NCI-H187 (cell line): ENCODE measurements at regions not wholly inside any gene's neighbourhood (a gene's known extent, or its start where the extent isn't known, plus 50 kb on each side); places are given as distances from the start of the nearest gene placed in this dataset.

Experiments
- DNase-seq, 2 experiments: peaks; one replicate each; lab custom pipeline; 2025; lab: John Stamatoyannopoulos, UW

DNA sequence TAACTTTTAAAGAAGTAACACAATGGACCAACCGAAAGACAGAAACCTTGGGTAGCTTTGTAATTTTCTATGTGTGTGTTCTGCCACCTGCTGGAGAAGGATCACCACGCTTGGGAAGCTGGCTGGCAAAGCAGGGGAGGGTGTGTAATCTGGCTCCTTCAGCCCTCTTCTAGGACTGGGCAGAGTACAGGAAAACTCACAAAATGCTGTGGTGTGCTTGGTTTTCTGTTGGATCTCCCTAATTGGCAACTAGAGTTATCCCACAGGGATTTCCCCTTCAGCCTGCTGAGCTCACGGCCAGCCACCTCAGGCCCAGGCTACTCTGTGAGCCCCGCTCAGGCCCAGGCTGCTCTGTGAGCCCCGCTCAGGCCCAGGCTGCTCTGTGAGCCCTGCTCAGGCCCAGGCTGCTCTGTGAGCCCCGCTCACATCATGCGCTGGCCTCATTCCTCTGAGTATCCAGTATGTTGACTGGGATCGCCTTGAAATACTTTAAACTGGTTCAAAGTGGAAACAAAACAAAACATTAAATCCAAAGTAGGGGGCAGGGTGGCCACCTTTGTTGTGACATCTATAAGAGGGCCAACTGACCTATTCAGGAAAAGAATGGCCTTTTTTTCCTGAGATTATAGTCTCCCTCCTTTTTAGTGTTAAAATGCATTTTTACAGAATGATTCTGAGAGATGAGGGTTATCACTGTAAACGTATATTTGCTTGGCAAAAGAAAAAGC, 52.0 kb upstream of the RNU6-8 start:
- peak; percentile 12 to 20 for DNase-seq

DNA sequence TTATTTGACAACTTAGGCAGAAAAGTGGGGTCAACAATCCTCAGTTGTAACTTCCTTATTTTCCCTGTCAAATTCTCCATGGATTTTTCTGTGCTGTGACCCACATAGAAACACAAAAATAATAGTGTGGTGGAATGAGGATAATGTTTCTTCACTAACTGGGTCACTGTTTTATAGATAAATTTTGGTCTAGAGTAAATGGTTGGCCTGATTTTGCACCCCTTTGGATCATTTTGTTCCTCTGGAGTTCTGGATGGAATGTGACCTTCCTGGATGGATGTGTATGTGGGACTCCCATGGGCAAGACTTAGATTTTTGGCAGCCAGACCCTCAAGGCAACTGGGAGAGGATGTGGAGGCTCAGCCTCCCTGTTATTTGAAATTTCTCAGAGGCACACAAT, 52.7 kb upstream of the RNU6-8 start:
- DNase-seq = no peak

DNA sequence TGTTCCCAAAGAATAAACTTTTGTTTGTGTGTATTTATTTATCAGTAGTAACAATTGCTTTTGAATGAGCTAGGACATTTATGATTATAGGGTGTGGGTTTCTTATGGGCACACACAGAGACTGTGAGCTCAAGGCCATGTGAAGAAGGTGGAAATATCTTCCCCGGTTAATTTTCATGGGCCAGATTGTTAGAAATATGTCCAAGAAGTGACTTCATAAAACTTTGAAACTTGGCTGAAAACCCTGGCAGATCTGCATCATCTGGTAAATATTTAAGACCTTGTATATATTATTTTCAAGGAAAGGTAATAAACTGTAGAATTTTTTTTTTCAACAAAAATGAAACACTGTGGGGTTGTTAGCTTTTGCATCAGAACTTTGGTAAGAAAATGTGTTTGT, 53.5 kb upstream of the RNU6-8 start:
- DNase-seq = no peak

DNA sequence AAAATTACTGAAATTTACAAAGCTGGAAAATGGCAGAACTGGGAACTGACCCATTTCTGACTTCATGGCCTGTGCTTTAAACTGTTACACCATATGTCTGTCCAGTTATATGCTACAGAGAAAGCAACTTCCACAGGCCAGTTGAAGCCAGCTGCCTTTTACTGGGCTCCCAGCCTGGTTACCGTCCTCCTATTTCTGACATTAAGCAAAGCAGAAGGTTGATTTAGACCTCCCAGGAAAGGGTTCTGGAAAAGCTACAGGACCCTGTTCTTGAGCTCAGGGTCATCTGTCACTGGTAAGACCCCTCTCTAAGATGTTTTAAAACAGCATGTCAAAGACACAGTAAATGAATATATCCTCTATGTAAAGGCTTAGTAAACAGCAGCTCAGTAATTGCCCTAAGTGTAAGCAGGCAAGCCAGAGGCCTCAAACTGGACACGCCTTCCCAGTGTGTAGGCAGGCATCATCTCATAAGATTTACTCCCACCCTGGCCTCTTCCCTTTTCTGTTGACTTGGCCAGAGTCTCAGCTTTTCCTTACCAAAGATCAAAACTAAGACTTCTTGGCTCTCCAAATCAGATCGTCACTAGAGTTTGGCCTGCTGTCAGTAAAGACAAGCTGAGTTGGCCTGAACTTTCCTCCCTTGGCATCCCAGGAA, 55.4 kb upstream of the RNU6-8 start:
- DNase-seq = no peak

DNA sequence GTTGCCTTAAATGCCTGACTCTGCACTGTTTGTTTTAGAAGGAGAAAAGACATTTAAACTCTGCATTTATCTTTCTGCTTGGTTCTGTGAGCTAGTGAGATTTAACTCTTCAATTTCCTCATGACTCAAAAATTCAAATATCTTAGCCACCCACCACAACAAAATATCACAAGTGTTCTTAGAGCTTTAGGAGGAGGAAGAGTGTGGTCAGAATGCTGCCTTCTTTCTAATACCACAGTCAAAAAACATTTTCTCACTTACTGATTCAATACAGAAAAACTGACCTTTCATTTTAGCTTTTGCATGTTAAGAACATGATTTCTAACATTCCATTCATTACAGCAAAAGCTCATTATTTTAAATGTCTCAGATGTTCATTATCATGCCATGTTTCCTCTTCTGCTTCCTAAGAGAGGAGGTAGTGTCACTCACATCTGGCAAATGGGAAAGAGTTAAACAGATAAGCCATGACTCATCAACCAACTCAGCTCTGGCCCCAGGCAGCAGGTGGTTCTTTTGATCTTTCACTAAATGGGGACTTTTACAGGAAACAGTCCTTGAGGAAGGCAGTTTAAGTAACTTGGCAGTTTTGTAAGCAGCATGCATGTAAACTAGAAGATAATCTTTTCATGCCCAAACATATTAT, 56.4 kb upstream of the RNU6-8 start:
- no peak for DNase-seq

DNA sequence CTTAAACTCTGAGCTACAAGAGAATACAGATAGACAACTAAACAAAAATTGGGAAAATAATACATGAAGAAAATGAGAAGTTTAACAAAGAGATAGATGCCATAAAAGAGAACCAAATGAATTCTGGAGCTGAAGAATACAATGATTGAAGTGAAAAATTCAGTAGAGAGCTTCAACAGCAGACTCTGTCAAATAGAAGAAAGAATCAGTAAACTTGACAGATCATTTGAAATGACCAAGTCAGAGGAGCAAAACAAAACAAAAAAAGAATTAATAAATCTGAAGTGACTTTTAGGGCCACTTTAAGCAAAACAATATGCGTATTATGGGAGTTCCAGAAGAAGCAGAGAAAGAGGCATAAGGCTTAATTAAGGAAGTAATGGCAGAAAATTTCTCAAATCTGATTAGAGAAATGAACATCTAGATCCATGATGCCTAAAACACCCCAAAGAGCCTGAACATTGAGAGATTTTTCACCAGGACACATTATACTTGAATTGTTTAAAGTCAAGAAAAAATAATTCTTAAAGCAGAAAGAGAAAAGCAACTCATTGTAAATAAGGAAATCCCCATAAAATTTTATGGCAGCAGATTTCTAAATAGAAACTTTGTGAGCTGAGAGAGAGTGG, 61.0 kb upstream of the RNU6-8 start:
- DNase-seq = no peak

DNA sequence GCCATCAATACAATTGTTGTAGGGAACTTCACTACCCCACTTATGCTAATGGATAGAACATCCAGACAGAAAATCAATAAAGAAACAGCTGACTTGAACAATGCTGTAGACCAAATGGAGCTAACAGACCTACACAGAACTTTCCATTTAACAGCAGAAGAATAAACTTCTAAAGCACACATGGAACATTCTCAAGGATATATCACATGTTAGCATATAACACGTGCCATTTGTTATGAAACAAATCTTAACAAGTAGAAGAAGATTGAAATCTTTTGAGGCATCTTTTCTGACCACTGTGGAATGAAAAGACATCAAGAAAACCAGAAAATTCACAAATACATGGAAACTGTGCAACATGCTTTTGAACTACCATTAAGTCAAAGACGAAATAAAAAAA, 62.5 kb upstream of the RNU6-8 start:
- no peak for DNase-seq

DNA sequence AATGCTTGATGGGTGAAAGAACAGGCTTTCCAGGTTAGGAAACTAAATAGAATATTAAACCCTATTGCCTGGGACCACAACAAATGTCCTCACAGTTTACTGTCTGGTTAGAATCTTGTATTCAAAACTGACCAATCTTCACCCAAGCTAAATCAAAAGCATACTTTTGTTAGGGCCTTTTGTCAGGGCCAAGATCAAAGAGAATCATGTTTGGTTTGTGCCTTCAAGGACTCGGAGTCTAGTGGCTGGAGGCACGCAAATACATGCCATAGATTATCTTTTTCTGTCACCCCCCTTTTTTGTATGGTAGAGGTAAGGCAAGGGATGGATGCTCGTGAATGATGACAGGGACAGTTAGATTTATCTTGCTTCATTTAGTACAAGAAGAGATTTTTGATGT, 51.1 kb upstream of the AKAP6 start:
- no peak for DNase-seq
